IMR-90 (cell line): ENCODE measurements at regions not wholly inside any gene's neighbourhood (a gene's known extent, or its start where the extent isn't known, plus 50 kb on each side); places are given as distances from the start of the nearest gene placed in this dataset.
A peak's percentile ranks its signal among the peaks of the same experiment; 100 is the strongest.

Experiments used
- ATAC-seq: fragments of 200-7000 bp; cut with Tn5 transposase; 2 replicates; pipeline ENCODE4 v1.9.1; 2020; ENCODE audit warnings: low read depth, mild to moderate bottlenecking, moderate library complexity
- BruUV-seq: library from RNA; stranded (reverse); fragments of 400-500 nt; replicated peaks from 2 replicates; lab custom pipeline; 2021; lab: Mats Ljungman, UMichigan
- CTCF ChIA-PET: fragments of 300-600 bp; formaldehyde crosslinking; extraction: SDS; loops from one replicate; lab custom pipeline; 2021; ENCODE audit warnings: antibody characterized with exemption; lab: Yijun Ruan, JAX
- POLR2A ChIA-PET: fragments of 300-600 bp; sonication (Branson Sonifier 250); formaldehyde crosslinking; loops from one replicate; lab custom pipeline; 2022; ENCODE audit warnings: antibody characterized with exemption; ENCODE audit not compliant: unreplicated experiment; lab: Charles Lee
- DNase-seq: peaks from one replicate; pipeline ENCODE4 v3.0.0; 2013
- H2AFZ ChIP-seq: replicated peaks from 2 replicates; pipeline ENCODE3; 2013; ENCODE audit warnings: low read length, mild to moderate bottlenecking; ENCODE audit not compliant: poor library complexity
- H2AK5ac ChIP-seq: 2 replicates; pipeline ENCODE4 v1.6.1; 2013; ENCODE audit warnings: low read depth, low read length, inconsistent platforms
- H2AK9ac ChIP-seq: replicated peaks from 2 replicates; pipeline ENCODE3; 2013; ENCODE audit warnings: mild to moderate bottlenecking, low read depth, low read length, moderate library complexity; ENCODE audit not compliant: poor library complexity
- H2BK120ac ChIP-seq: 2 replicates; pipeline ENCODE4 v1.6.1; 2013; ENCODE audit warnings: low read depth, low read length, inconsistent platforms
- H2BK15ac ChIP-seq: 3 replicates; pipeline ENCODE4 v1.6.1; 2013; ENCODE audit warnings: low read depth, low read length, inconsistent platforms
- H2BK20ac ChIP-seq: 2 replicates; pipeline ENCODE4 v1.6.1; 2013; ENCODE audit warnings: low read depth, mild to moderate bottlenecking, inconsistent platforms, low read length, moderate library complexity
- H2BK5ac ChIP-seq: 2 replicates; pipeline ENCODE4 v1.6.1; 2013; ENCODE audit warnings: mild to moderate bottlenecking, low read depth, low read length, inconsistent platforms; ENCODE audit not compliant: poor library complexity, severe bottlenecking
- H3K14ac ChIP-seq: replicated peaks from 2 replicates; pipeline ENCODE4 v1.6.1; 2013; ENCODE audit warnings: low read depth, low read length, inconsistent platforms
- H3K18ac ChIP-seq: 2 replicates; pipeline ENCODE4 v1.6.1; 2013; ENCODE audit warnings: low read depth, low read length, control low read depth
- H3K23ac ChIP-seq: 2 replicates; pipeline ENCODE4 v1.6.1; 2013; ENCODE audit warnings: low read depth, low read length, inconsistent platforms
- H3K27ac ChIP-seq: 2 replicates; pipeline ENCODE4 v1.5.1; 2013; ENCODE audit warnings: mild to moderate bottlenecking, control low read depth, low read length; ENCODE audit not compliant: insufficient read depth
- H3K27me3 ChIP-seq: 2 replicates; pipeline ENCODE4 v1.6.1; 2013; ENCODE audit warnings: low read length; ENCODE audit not compliant: control insufficient read depth, insufficient read depth
- H3K36me3 ChIP-seq: 2 replicates; pipeline ENCODE4 v1.6.1; 2013; ENCODE audit warnings: low read length, mixed read lengths; ENCODE audit not compliant: control insufficient read depth, insufficient read depth
- H3K4ac ChIP-seq: 2 replicates; pipeline ENCODE4 v1.6.1; 2013; ENCODE audit warnings: low read depth, low read length, inconsistent platforms
- H3K4me1 ChIP-seq: 2 replicates; pipeline ENCODE4 v1.6.1; 2013; ENCODE audit warnings: low read length, mixed read lengths; ENCODE audit not compliant: control insufficient read depth, insufficient read depth
- H3K4me2 ChIP-seq: 2 replicates; pipeline ENCODE4 v1.6.1; 2013; ENCODE audit warnings: low read depth, mild to moderate bottlenecking, control low read depth, low read length, moderate library complexity
- H3K4me3 ChIP-seq: 2 replicates; pipeline ENCODE4 v1.5.1; 2013; ENCODE audit warnings: low read depth, mild to moderate bottlenecking, control low read depth, low read length, moderate library complexity; ENCODE audit not compliant: insufficient read depth
- H3K56ac ChIP-seq: 2 replicates; pipeline ENCODE4 v1.6.1; 2013; ENCODE audit warnings: low read length, inconsistent platforms; ENCODE audit not compliant: insufficient read depth; ENCODE audit errors: extremely low read depth
- H3K79me1 ChIP-seq, 2 experiments: 2 replicates each; pipeline ENCODE4 v1.6.1; 2013; ENCODE audit warnings: low read length in 2 of 2, inconsistent platforms in 1 of 2, low read depth in 1 of 2
- H3K9ac ChIP-seq: 2 replicates; pipeline ENCODE4 v1.6.1; 2013; ENCODE audit warnings: low read depth, low read length, control low read depth
- H3K9me1 ChIP-seq: 2 replicates; pipeline ENCODE4 v1.6.1; 2013; ENCODE audit warnings: low read length, inconsistent platforms; ENCODE audit not compliant: insufficient read depth
- H3K9me3 ChIP-seq: 2 replicates; pipeline ENCODE4 v1.6.1; 2013; ENCODE audit warnings: low read length; ENCODE audit not compliant: control insufficient read depth, insufficient read depth
- H4K20me1 ChIP-seq: 2 replicates; pipeline ENCODE4 v1.6.1; 2013; ENCODE audit warnings: low read length, inconsistent platforms; ENCODE audit not compliant: insufficient read depth
- H4K5ac ChIP-seq: 2 replicates; pipeline ENCODE4 v1.6.1; 2013; ENCODE audit warnings: mild to moderate bottlenecking, low read depth, low read length, control low read depth
- H4K8ac ChIP-seq, 2 experiments: 2 replicates each; pipeline ENCODE4 v1.6.1; 2013; ENCODE audit warnings: low read depth in 2 of 2, low read length in 2 of 2, control low read depth in 1 of 2, inconsistent platforms in 1 of 2
- H4K91ac ChIP-seq: 2 replicates; pipeline ENCODE4 v1.6.1; 2013; ENCODE audit warnings: low read depth, low read length, inconsistent platforms; ENCODE audit not compliant: insufficient read depth
- CEBPB ChIP-seq: IDR thresholded peaks from 2 replicates; pipeline ENCODE4 v1.6.1; 2012; ENCODE audit warnings: low read depth, low read length, improper control_type of control experiment
- ELK1 ChIP-seq: fragments of 150-350 bp; IDR thresholded peaks from 2 replicates; pipeline ENCODE4 v1.6.1; 2016; ENCODE audit warnings: low read depth, mild to moderate bottlenecking, low read length, moderate library complexity, borderline replicate concordance
- POLR2A ChIP-seq: IDR thresholded peaks from 2 replicates; pipeline ENCODE4 v1.6.1; 2012; ENCODE audit warnings: mild to moderate bottlenecking, low read depth, low read length
- RFX5 ChIP-seq: IDR thresholded peaks from 2 replicates; pipeline ENCODE4 v1.8.0; 2012; ENCODE audit warnings: low read depth, mild to moderate bottlenecking, low read length, moderate library complexity
- WGBS, 2 experiments: methylation state at CpG; one replicate each; pipeline versions ENCODE4 v1.1.5 to v1.1.7; 2013; ENCODE audit warnings: missing lambda C conversion rate in 2 of 2; ENCODE audit not compliant: insufficient read length in 1 of 2; ENCODE audit errors: extremely low coverage in 2 of 2; 5-methylcytosine and 5-hydroxymethylcytosine counted together
- dilution Hi-C: fragments of 300-500 bp; cut with HindIII; formaldehyde crosslinking; loops from one replicate; pipeline ENCODE4 v1.14.3; 2018; ENCODE audit warnings: low sequenced_read_pairs; ENCODE audit not compliant: unreplicated experiment
- in situ Hi-C: fragments of 300-500 bp; cut with MboI; formaldehyde crosslinking; loops from 3 replicates; pipeline ENCODE4 v1.14.3; 2019; ENCODE audit warnings: low sequenced_read_pairs, inconsistent platforms, mixed read lengths
- intact Hi-C: fragments of 100-400 bp; cut with micrococcal nuclease; formaldehyde crosslinking; loops from 2 replicates; pipeline ENCODE4 v1.10.0; 2022

- no TSS peak for BruUV-seq
- POLR2A ChIA-PET: no interaction called here
- H3K9me3 ChIP-seq: no peaks in the 10 kb centered on the region; the same call in 1 of the 2 replicates
- no peak overlapping the region for H3K9ac ChIP-seq
- H3K23ac ChIP-seq: no peak overlapping the region
- H3K27me3 ChIP-seq: no peaks in the 10 kb centered on the region
- H3K56ac ChIP-seq: no peak overlapping the region
- H4K5ac ChIP-seq: no peak overlapping the region
- DNase-seq: no peak
- intact Hi-C loops (no loop called here), dilution Hi-C loops (no loop called here), in situ Hi-C loops (no loop called here)
- no peak for ATAC-seq
- no peak for TF ChIP-seq RFX5
- peak; percentile 58 for TF ChIP-seq CEBPB
- TF ChIP-seq ELK1: no peak
- TF ChIP-seq POLR2A: no peak
- no peak overlapping the region for H3K27ac ChIP-seq
- no peak overlapping the region for H3K18ac ChIP-seq
- no peak overlapping the region for H2AK5ac ChIP-seq
- H2AK9ac ChIP-seq: no peak overlapping the region
- no peaks in the 10 kb centered on the region for H3K36me3 ChIP-seq
- CTCF ChIA-PET: no interaction called here
- H3K4me2 ChIP-seq: no peak overlapping the region
- H3K4me1 ChIP-seq: no peaks in the 10 kb centered on the region
- H2BK20ac ChIP-seq: no peak overlapping the region
- H3K14ac ChIP-seq: no peak overlapping the region
- no CpG with 5 or more reads among the region's 2 CpGs for WGBS, 2 experiments
- H2BK5ac ChIP-seq: no peak overlapping the region
- no peaks in the 10 kb centered on the region for H4K20me1 ChIP-seq
- no peaks in the 10 kb centered on the region for H3K9me1 ChIP-seq
- H3K79me1 ChIP-seq: no peaks in the 10 kb centered on the region
- no peak overlapping the region for H3K4me3 ChIP-seq
- no peak overlapping the region for H2AFZ ChIP-seq
- H4K91ac ChIP-seq: no peak overlapping the region
- H3K4ac ChIP-seq: no peak overlapping the region
- no peak overlapping the region for H4K8ac ChIP-seq
- no peak overlapping the region for H2BK120ac ChIP-seq
- no peak overlapping the region for H2BK15ac ChIP-seq
Measured at GRCh38 chr2:183951630-183952029, 646.7 kb upstream of the ZNF804A start.
